GM19035 (cell line): ENCODE measurements at regions not wholly inside any gene's neighbourhood (a gene's known extent, or its start where the extent isn't known, plus 50 kb on each side); places are given as distances from the start of the nearest gene placed in this dataset.
A peak's percentile ranks its signal among the peaks of the same experiment; 100 is the strongest.
"Not testable (repeated sequence)": the region's sequence is repeated elsewhere in the genome, so short reads cannot be mapped to it uniquely, and the experiment has no call there.

Experiments
- ATAC-seq: cut with Tn5 transposase; IDR thresholded peaks from one replicate; pipeline ENCODE4 v1.9.1; 2021; ENCODE audit not compliant: unreplicated experiment

GRCh38 chr2:12017499-12018157 lies 271.2 kb downstream of the LPIN1 start:
- ATAC-seq: no peak

DNA sequence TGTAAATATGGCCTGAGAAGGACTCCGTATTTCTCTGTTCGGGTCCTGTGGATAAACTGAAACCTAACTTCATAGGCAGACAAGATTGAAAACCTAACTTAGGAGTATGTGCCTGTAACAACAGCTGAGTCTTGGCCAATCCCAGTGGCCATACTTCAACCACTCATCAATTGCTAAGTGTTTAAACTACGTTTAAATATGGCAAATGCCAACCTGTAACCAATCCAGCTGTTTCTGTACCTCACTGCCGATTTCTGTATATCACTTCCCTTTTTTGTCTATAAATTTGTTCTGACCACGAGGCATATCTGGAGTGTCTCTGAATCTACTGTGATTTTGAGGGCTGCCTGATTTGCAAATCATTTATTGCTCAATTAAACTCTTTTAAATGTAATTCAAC lies 272.3 kb downstream of the LPIN1 start:
- not testable (repeated sequence) for ATAC-seq

- ATAC-seq: no peak
Measured at GRCh38 chr2:12020833-12021469, 274.5 kb downstream of the LPIN1 start.

DNA sequence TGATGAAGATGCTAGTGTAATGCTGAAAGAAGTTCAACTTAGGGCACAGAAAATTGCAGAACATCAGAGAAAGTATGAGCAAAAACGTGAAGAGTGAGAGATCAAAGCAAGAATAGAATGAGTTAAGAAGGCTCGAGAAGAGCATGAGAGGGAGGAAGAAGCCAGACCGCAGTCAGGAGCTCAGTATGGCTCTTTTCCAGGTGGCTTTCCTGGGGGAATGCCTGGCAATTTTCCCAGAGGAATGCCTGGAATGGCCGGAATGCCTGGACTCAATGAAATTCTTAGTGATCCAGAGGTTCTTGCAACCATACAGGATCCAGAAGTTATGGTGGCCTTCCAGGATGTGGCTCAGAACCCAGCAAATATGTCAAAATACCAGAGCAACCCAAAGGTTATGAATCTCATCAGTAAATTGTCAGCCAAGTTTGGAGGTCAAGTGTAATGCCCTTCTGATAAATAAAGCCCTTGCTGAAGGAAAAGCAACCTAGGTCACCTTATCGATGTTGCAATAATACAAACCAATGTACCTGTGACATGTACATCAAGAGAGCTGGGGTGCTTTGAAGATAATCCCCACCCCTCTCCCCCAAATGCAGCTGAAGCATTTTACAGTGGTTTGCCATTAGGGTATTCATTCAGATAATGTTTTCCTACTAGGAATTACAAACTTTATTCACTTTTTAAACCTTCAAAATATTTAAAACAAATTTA lies 277.9 kb downstream of the LPIN1 start:
- ATAC-seq: not testable (repeated sequence)

GRCh38 chr2:12027136-12027535 lies 280.7 kb downstream of the LPIN1 start:
- no peak for ATAC-seq

DNA sequence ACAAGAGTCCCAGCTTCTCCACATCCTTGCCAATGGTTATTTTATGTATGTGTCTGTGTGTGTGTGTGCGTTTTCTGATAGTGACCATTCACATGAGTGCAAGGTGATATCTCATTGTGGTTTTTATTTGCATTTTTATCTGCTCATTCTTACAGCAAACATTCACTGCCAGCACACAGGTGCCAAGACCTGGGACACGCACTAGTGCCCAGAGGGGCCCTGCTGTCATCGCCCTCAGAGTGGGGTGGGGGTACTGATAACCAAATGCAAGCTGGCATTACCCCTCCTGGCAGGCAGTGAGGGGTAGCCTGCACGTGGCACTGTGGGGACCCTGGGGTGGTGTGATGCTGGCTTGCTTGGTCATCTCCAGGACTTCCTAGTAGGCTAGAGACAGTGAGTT lies 285.4 kb downstream of the LPIN1 start:
- ATAC-seq: no peak

DNA sequence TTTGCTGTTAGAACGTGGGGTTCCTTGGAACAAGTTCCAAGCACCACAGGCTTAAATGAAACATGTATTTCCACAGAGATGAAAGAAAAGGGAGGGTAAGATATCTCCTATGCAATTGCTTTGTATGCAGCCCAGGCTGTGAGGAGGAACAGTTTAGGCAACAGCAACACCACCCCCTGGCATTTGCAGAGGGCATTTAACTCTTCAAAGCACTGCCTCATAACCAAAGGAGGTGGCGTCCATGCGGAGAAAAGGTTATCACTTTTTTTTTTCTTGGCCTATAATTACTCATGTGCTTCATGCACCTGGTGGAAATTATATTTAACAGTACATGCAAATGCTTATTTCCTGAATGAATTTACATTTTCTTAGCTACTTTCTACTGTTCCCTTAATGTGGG lies 286.0 kb downstream of the LPIN1 start:
- peak; percentile 69 for ATAC-seq

DNA sequence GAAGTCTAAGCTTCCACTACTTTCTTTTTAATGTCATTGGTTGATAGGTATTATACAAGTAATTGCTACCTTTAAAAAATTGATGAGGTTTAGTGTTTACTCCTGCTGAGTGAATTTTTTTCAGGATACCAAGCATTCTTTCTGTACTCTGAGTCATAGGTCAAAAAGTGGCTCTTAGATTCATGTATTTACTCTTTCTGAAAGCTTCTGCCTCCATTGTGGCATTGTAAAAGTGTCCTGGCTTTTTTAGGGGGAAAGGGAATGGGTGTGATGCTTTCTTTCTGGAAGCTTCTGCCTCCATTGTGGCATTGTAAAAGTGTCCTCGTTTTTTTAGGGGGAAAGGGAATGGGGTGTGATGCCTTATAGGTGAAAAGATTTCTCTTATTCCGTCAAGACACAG lies 286.5 kb downstream of the LPIN1 start:
- ATAC-seq: no peak

DNA sequence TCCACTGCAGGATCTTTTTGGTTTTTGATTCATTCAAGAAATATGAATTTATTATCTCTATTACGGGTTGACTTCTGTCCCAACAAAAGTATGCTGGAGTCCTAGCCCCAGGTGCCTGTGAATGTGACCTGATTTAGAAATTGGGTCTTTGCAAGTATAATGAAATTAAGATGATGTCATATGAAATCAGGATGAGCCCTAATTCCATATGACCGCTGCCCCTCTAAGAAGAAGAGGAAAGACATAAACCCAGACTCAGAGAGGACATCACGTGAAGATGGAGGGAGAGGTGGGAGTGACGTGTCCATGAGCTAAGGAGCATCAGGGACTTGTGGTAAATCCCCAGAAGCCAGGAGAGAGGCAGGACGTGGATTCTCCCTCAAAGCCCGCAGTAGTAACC lies 287.1 kb downstream of the LPIN1 start:
- no peak for ATAC-seq

- no peak for ATAC-seq
Measured at GRCh38 chr2:12034382-12034781, 287.9 kb downstream of the LPIN1 start.

DNA sequence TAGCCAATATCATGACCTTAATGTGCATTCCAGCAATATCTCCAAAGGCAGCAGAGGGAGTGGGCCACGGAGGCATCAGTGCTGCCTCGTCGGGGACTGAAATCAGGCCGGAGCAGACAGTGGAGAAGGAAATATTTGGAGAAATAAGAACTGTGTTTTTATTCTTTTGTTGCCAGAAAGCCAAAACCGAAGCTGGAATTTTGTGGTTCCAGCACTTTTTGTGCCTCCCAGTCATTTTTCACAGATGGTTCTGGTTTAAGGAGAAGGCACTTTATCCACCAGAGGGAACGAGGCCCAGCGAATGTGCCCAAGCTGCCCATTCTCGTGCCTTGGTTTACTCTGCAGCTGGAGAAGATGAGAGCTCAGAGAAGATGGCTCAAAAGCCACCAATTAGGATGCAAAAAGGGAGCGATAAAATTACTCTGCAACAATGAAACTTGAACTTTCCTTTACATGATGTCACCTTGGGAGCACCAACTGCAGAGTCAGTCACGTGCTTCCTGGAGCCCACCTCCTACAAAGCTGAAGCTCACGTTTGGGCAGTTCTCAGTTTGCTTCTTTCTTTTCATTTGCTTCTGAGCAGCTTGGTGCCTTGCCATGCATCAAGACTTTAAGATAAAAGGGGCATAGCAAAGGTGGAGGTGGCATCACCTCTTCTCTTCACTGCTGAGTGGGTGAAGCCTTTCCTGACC lies 288.7 kb downstream of the LPIN1 start:
- ATAC-seq: no peak

DNA sequence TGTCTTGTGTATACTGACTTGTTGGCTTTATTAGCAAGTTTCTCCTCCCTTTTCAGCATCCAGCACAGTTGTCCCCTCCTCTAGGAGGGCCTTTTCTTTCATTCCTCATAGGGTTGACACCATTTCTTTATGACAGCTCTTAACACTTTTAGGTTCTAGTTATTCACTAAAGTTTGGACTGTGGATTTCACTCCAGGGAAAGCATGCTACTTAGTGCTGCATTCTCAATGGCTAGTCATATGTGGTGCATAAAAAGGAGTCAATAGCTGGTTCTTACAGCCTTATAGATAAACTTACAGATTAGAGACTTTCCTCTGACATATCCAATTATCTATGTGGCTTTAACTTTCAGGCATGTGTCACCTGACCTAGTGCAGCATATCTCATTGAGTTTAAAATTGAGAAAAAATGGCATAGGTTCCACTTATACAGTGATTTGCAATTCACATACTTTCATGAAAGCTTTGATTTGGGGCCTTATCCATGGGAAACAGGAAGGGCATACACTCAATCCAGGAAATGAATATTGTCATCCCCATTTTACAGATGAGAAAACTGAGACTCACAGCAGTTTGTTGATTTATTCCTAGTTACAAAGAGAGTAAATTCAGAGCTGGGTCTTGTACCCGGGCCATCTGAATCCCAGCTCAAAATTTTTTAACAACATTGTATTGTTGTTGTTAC lies 289.7 kb downstream of the LPIN1 start:
- no peak for ATAC-seq

DNA sequence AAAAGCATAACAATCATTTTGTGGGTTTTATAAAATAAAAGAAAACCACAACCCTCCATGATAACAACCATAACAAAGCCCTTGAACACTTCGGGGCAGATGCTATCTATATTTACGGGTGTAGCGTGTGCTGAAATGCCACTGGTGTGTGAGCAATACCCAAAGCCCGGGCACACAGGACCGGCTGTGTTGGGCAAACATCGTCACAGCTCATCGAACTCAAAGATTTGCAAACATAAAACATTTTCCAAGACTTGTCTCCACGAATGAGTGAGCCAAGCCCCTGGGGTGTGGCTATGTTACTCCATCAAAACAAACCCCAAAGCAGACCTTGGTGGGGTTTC lies 290.2 kb downstream of the LPIN1 start:
- no peak for ATAC-seq

- ATAC-seq: no peak
Measured at GRCh38 chr2:12037301-12037700, 290.9 kb downstream of the LPIN1 start.

GRCh38 chr2:12041236-12041635 lies 294.8 kb downstream of the LPIN1 start:
- no peak for ATAC-seq

DNA sequence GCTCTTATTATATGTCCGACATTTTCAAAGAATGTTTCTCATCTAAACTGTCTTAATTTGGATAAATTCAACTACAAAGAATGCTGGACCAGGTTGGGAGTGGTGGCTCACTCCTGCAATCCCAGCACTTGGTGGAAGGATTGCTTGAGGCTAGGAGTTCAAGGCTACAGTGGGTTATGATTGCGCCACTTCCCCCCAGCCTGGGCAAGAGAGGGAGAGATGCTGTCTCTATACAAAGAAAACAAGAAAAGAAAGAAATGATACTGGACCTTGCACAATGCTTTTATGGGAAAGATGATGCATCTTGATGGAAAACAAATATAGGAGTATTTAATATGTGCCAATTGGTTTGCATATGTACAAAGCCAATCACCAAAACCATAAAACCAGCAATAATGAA lies 296.7 kb downstream of the LPIN1 start:
- no peak for ATAC-seq

DNA sequence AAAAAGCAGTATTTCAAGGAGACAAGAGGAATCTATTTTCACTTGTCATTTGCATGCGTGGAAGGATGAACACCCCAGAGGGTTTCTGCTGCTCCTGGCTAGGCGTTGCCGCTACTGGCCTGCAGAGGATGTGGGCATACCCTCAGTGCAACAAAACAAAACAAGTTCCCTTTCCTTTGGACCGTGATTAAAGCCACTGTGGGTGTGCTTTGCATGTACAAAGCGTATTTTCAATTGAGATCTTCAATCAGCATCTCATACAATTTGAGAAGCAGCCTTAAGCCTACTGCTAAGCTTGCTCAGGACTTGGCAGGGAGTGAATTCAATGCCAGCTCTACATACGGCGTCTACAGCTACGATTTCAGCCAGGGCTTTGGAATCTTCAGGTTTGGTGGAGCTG lies 298.4 kb downstream of the LPIN1 start:
- peak; percentile 59 for ATAC-seq

- ATAC-seq: peak; percentile 56
Measured at GRCh38 chr2:12045864-12046291, 299.4 kb downstream of the LPIN1 start.

- ATAC-seq: no peak
Measured at GRCh38 chr2:12046641-12047040, 300.2 kb downstream of the LPIN1 start.

GRCh38 chr2:12047761-12048160 lies 301.3 kb downstream of the LPIN1 start:
- no peak for ATAC-seq

GRCh38 chr2:12048550-12048949 lies 302.1 kb downstream of the LPIN1 start:
- peak; percentile 31 for ATAC-seq
